Neural progenitor cell (in vitro differentiated cells): ENCODE measurements at regions not wholly inside any gene's neighbourhood (a gene's known extent, or its start where the extent isn't known, plus 50 kb on each side); places are given as distances from the start of the nearest gene placed in this dataset.

Experiments
- EZH2 ChIP-seq: fragments of 200-600 bp; sonication (generic); IDR thresholded peaks from 2 replicates; pipeline ENCODE4 v1.6.1; 2017; ENCODE audit warnings: antibody characterized with exemption, mild to moderate bottlenecking, moderate library complexity
- TF ChIP-seq, protein P1 (sequence below): fragments of 200-600 bp; sonication (generic); IDR thresholded peaks from 2 replicates; pipeline ENCODE4 v1.5.1; 2017; ENCODE audit warnings: antibody characterized with exemption, mild to moderate bottlenecking

DNA sequence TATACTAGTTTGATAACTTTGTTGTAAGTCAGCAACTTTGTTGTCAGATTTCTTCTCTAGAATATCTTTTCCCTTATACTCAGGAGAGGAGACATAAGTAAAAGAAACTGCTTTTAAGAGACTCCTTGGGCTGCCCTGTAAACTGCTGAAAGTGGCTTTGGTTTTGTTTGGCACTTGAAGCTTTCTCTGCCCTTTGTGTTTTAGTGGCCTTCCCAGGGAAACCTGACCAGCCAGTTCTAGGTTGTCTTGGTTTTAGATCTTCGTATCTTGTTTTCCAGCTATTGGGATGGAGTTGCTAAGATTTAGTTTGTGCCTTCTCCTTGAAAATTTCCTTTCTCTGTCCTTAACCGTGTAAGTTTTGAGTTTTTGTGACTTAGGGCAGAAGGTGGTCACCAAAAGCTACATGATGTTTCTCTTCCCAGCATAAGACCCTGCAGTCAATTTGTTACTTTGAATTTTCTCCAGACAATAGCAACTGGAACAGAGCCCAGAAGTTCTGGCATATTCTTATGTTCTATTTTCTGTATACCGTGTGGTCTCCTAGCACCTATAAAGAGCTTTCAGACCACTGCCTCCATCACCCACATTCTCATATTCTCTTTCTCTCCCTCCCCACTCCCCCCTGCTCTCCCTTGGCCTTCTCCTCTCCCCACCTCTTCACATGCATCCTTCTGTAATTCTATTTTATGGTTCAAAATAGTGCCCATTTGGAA lies 81.1 kb downstream of the BOLA3 start:
- TF ChIP-seq EZH2, result no peak
- TF ChIP-seq, protein P1, sequence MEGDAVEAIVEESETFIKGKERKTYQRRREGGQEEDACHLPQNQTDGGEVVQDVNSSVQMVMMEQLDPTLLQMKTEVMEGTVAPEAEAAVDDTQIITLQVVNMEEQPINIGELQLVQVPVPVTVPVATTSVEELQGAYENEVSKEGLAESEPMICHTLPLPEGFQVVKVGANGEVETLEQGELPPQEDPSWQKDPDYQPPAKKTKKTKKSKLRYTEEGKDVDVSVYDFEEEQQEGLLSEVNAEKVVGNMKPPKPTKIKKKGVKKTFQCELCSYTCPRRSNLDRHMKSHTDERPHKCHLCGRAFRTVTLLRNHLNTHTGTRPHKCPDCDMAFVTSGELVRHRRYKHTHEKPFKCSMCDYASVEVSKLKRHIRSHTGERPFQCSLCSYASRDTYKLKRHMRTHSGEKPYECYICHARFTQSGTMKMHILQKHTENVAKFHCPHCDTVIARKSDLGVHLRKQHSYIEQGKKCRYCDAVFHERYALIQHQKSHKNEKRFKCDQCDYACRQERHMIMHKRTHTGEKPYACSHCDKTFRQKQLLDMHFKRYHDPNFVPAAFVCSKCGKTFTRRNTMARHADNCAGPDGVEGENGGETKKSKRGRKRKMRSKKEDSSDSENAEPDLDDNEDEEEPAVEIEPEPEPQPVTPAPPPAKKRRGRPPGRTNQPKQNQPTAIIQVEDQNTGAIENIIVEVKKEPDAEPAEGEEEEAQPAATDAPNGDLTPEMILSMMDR, result no peak
